Cardiac fibroblast (primary cell): ENCODE measurements at regions not wholly inside any gene's neighbourhood (a gene's known extent, or its start where the extent isn't known, plus 50 kb on each side); places are given as distances from the start of the nearest gene placed in this dataset.

Source experiments
- DNase-seq, 2 donors: peaks; one replicate each; pipeline versions ENCODE4 v3.0.0 to v3.0.0-alpha.2; 2010; ENCODE audit warnings: low read depth in 2 of 2
- H3K4me3 ChIP-seq, 2 donors: replicated peaks in 1 of 2; 1 replicate in 1 of 2; 2 replicates in 1 of 2; pipeline ENCODE4 v1.5.1; 2011; ENCODE audit warnings: low read depth in 2 of 2, low read length in 2 of 2, mild to moderate bottlenecking in 2 of 2, moderate library complexity in 1 of 2
- TF ChIP-seq, protein P1 (sequence below): IDR thresholded peaks from one replicate; pipeline ENCODE4 v1.5.1; 2011; ENCODE audit warnings: low read depth, mild to moderate bottlenecking, low read length, inconsistent platforms

DNA sequence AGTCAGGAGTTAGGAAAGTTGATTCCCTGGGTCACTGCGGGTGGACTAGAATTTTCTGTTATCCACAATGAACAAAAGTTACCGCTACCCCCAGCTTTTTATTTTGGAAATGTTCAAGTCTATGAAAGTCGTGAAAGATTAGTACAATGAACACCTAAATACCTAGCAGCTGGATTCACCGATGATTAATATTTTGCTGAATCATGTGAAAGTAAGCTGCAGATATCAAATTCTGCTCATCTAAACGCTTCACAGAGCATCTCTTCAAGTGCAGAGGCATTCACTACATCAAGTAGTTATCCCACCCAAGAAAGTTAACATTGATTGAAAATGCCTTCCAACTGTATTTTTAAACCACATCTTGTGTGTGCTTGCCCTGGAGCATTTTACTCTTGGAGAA, 729.0 kb upstream of the NR2F2 start:
- TF ChIP-seq, protein P1, sequence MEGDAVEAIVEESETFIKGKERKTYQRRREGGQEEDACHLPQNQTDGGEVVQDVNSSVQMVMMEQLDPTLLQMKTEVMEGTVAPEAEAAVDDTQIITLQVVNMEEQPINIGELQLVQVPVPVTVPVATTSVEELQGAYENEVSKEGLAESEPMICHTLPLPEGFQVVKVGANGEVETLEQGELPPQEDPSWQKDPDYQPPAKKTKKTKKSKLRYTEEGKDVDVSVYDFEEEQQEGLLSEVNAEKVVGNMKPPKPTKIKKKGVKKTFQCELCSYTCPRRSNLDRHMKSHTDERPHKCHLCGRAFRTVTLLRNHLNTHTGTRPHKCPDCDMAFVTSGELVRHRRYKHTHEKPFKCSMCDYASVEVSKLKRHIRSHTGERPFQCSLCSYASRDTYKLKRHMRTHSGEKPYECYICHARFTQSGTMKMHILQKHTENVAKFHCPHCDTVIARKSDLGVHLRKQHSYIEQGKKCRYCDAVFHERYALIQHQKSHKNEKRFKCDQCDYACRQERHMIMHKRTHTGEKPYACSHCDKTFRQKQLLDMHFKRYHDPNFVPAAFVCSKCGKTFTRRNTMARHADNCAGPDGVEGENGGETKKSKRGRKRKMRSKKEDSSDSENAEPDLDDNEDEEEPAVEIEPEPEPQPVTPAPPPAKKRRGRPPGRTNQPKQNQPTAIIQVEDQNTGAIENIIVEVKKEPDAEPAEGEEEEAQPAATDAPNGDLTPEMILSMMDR, result no peak
- H3K4me3 ChIP-seq, result no peak overlapping the region
- DNase-seq, result no peak

DNA sequence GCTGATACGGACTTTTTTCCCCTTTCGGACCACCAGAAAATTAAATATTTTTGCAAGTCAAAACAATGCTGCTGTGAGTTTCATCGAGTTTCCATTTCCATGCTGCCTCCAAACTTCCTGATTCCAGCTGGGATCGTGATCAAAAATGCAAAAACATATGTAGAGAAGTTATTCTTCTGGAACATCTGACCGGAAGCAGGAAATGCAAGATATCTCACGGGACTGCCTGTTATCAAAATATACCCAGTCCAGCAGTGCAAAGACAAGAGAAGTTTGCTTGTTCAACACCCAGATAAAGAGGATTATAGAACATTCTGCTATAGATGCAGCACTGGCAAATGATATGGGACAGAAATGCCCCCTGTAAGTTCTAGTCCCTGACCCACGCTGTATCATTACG, 726.7 kb upstream of the NR2F2 start:
- H3K4me3 ChIP-seq, result no peak overlapping the region
- TF ChIP-seq, protein P1, result no peak
- DNase-seq, result peak; percentile 43 to 90

DNA sequence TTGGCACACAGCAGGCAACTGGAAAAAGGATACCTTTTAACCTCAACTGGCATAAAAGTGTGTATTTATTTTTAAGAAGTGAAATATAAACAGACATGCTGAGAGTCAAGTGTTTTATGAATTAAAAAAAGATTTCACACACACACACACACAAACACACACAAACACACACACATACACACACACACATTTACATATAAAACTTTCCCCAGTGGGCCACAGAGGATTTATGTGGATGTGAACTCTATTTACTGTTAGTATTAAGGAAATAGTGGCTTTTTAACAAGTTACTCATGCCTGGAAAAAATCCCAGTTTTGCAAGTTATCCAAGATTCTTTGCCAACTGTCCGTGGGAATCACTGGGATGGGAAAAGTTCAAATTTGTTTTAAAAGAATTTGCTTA, 725.9 kb upstream of the NR2F2 start:
- H3K4me3 ChIP-seq, result no peak overlapping the region
- peak; percentile 70 to 97 for DNase-seq
- TF ChIP-seq, protein P1, result no peak

DNA sequence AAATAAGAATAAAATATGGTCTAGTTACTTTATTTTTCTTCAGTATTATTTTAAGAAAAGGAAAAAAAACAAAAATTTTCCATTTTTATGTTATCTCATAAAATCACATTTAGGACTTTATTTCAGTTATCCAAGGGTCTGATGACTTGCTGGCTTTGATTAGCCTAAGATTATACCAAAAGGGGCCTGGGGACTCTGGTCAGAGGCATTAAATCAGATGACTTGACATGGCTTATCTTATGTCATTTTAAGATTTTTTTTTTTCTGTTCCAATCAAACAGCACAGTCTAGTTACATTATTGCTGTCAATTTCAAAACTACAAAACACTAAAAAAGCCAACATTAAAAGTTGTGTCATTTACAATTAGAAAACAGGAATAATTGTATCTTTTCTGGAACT, 725.4 kb upstream of the NR2F2 start:
- no peak overlapping the region for H3K4me3 ChIP-seq
- no peak for DNase-seq
- TF ChIP-seq, protein P1, result no peak

DNA sequence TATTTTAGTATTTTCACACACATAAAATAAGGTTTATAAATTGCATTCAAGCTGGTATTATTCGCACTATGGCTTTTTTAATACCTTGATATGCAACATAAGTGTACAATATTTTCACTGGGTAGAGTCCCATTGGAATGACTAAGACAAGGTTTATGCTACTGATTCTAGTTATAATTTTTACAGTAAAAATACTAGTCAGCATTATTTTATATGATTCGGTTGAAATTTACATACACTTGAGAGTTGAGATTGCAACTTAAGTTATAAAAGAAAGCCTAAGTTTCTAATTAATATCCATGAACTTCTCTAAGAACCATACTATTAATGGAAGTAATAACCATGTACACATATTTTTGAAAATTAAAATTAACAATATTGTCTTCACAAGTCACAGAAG, 723.9 kb upstream of the NR2F2 start:
- no peak for DNase-seq
- H3K4me3 ChIP-seq, result no peak overlapping the region
- TF ChIP-seq, protein P1, result no peak

DNA sequence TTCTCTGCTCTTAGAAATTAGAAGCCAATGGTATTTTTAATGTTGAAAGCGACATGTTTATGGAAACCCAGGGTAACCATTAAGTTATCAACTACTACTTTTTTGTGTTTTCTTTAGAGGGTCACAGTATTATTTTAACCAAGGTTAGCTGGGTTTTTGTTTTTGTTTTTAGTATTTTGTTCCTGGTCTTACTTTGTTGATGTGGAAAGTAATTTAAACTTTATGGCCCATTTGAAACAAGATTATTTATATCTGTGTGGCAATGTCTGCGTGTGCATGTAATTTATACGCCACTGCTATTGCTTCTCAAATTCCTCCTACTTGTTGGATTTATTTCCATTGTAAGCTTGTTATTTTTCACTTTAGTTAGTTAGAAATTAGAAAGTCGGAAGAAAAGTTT, 722.1 kb upstream of the NR2F2 start:
- no peak for DNase-seq
- no peak overlapping the region for H3K4me3 ChIP-seq
- TF ChIP-seq, protein P1, result no peak

DNA sequence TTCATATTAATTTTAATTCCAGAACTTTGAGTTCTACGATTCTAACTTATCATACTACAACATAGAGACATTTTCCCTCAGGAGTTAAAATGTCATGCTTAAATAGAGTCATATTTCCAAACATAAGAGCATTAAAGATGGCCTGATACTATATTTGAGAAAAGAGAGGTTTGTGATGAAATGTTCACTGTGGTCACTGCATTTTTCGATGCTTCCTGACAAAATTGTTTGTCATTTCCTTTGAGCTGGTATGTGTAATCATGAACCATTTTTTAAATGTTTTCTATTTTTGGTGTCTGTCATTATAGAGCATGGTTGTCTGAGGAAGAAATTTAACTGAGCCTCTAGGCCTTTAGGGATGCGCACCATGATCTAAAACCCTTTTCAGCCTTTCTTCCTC, 721.4 kb upstream of the NR2F2 start:
- no peak overlapping the region for H3K4me3 ChIP-seq
- peak; percentile 45 to 76 for DNase-seq
- TF ChIP-seq, protein P1, result no peak
